ENCODE measurements at regions not wholly inside any gene's neighbourhood (a gene's known extent, or its start where the extent isn't known, plus 50 kb on each side); places are given as distances from the start of the nearest gene placed in this dataset.
"Not testable (repeated sequence)": the region's sequence is repeated elsewhere in the genome, so short reads cannot be mapped to it uniquely, and the experiment has no call there.

- no peaks in the 10 kb centered on the region for H3K9me3 ChIP-seq (ENCODE audit: control insufficient read depth in 2 of 2, insufficient read depth in 1 of 2, low read depth in 1 of 2, low read length in 1 of 2)
- H3K36me3 ChIP-seq (ENCODE audit: control insufficient read depth in 2 of 2, insufficient read depth in 2 of 2, low read length in 1 of 2) = no peaks in the 10 kb centered on the region
- 77 to 79% methylated on average over 11 of the region's 11 CpGs for WGBS, 2 donors
- H3K4me3 ChIP-seq (ENCODE audit: low read depth in 1 of 2, low read length in 2 of 2) = no peak overlapping the region
- no peaks in the 10 kb centered on the region for H3K27me3 ChIP-seq (ENCODE audit: control insufficient read depth in 1 of 2, insufficient read depth in 2 of 2, low read length in 2 of 2)
- H3K27ac ChIP-seq (ENCODE audit: low read depth in 2 of 2, low read length in 1 of 2) = no peak overlapping the region
- H3K4me1 ChIP-seq (ENCODE audit: control insufficient read depth in 2 of 2, insufficient read depth in 2 of 2, low read length in 1 of 2) = no peaks in the 10 kb centered on the region
Observed at GRCh38 chr6:168992446-168993144, 261.1 kb downstream of the THBS2 start.

GRCh38 chr6:168991695-168992094 lies 262.0 kb downstream of the THBS2 start:
- H3K27me3 ChIP-seq (ENCODE audit: control insufficient read depth in 1 of 2, insufficient read depth in 2 of 2, low read length in 2 of 2); H3K36me3 ChIP-seq (ENCODE audit: control insufficient read depth in 2 of 2, insufficient read depth in 2 of 2, low read length in 1 of 2); H3K4me3 ChIP-seq (ENCODE audit: low read depth in 1 of 2, low read length in 2 of 2); H3K4me1 ChIP-seq (ENCODE audit: control insufficient read depth in 2 of 2, insufficient read depth in 2 of 2, low read length in 1 of 2); H3K27ac ChIP-seq (ENCODE audit: low read depth in 2 of 2, low read length in 1 of 2); H3K9me3 ChIP-seq (ENCODE audit: control insufficient read depth in 2 of 2, insufficient read depth in 1 of 2, low read depth in 1 of 2, low read length in 1 of 2): not testable (repeated sequence)
- 93 to 95% methylated on average over 13 to 17 of the region's 17 CpGs for WGBS, 2 donors

- no peaks in the 10 kb centered on the region for H3K27me3 ChIP-seq (ENCODE audit: control insufficient read depth in 1 of 2, insufficient read depth in 2 of 2, low read length in 2 of 2)
- H3K27ac ChIP-seq (ENCODE audit: low read depth in 2 of 2, low read length in 1 of 2) = no peak overlapping the region
- H3K36me3 ChIP-seq (ENCODE audit: control insufficient read depth in 2 of 2, insufficient read depth in 2 of 2, low read length in 1 of 2) = no peaks in the 10 kb centered on the region
- WGBS, 2 donors = 91% methylated on average over 22 of the region's 22 CpGs
- no peak overlapping the region for H3K4me3 ChIP-seq (ENCODE audit: low read depth in 1 of 2, low read length in 2 of 2)
- H3K9me3 ChIP-seq (ENCODE audit: control insufficient read depth in 2 of 2, insufficient read depth in 1 of 2, low read depth in 1 of 2, low read length in 1 of 2) = no peaks in the 10 kb centered on the region
- H3K4me1 ChIP-seq (ENCODE audit: control insufficient read depth in 2 of 2, insufficient read depth in 2 of 2, low read length in 1 of 2) = no peaks in the 10 kb centered on the region
Observed at GRCh38 chr6:168990019-168990751, 263.5 kb downstream of the THBS2 start.

GRCh38 chr6:168989421-168989820 lies 264.2 kb downstream of the THBS2 start:
- H3K36me3 ChIP-seq (ENCODE audit: control insufficient read depth in 2 of 2, insufficient read depth in 2 of 2, low read length in 1 of 2) = no peaks in the 10 kb centered on the region
- WGBS, 2 donors = 65 to 81% methylated on average over 5 of the region's 5 CpGs
- H3K4me1 ChIP-seq (ENCODE audit: control insufficient read depth in 2 of 2, insufficient read depth in 2 of 2, low read length in 1 of 2) = no peaks in the 10 kb centered on the region
- H3K27me3 ChIP-seq (ENCODE audit: control insufficient read depth in 1 of 2, insufficient read depth in 2 of 2, low read length in 2 of 2) = no peaks in the 10 kb centered on the region
- no peaks in the 10 kb centered on the region for H3K9me3 ChIP-seq (ENCODE audit: control insufficient read depth in 2 of 2, insufficient read depth in 1 of 2, low read depth in 1 of 2, low read length in 1 of 2)
- H3K27ac ChIP-seq (ENCODE audit: low read depth in 2 of 2, low read length in 1 of 2) = no peak overlapping the region
- no peak overlapping the region for H3K4me3 ChIP-seq (ENCODE audit: low read depth in 1 of 2, low read length in 2 of 2)

GRCh38 chr6:168988801-168989200 lies 264.8 kb downstream of the THBS2 start:
- H3K27ac ChIP-seq (ENCODE audit: low read depth in 2 of 2, low read length in 1 of 2) = no peak overlapping the region
- 58 to 60% methylated on average over 2 of the region's 2 CpGs for WGBS, 2 donors

GRCh38 chr6:168988280-168988679 lies 265.4 kb downstream of the THBS2 start:
- Histone ChIP-seq H3K27ac (ENCODE audit: low read depth in 2 of 2, low read length in 1 of 2) (no peak overlapping the region), H3K27me3 (ENCODE audit: control insufficient read depth in 1 of 2, insufficient read depth in 2 of 2, low read length in 2 of 2) (no peaks in the 10 kb centered on the region), H3K36me3 (ENCODE audit: control insufficient read depth in 2 of 2, insufficient read depth in 2 of 2, low read length in 1 of 2) (no peaks in the 10 kb centered on the region), H3K4me1 (ENCODE audit: control insufficient read depth in 2 of 2, insufficient read depth in 2 of 2, low read length in 1 of 2) (no peaks in the 10 kb centered on the region), H3K9me3 (ENCODE audit: control insufficient read depth in 2 of 2, insufficient read depth in 1 of 2, low read depth in 1 of 2, low read length in 1 of 2) (no peaks in the 10 kb centered on the region), H3K4me3 (ENCODE audit: low read depth in 1 of 2, low read length in 2 of 2) (no peak overlapping the region)
- 82 to 93% methylated on average over 6 of the region's 6 CpGs for WGBS, 2 donors

More at GRCh38 chr6:168988801-168989200, 264.8 kb downstream of the THBS2 start:
- no peak overlapping the region for H3K4me3 ChIP-seq (ENCODE audit: low read depth in 1 of 2, low read length in 2 of 2)
- H3K9me3 ChIP-seq (ENCODE audit: control insufficient read depth in 2 of 2, insufficient read depth in 1 of 2, low read depth in 1 of 2, low read length in 1 of 2) = no peaks in the 10 kb centered on the region
- no peaks in the 10 kb centered on the region for H3K4me1 ChIP-seq (ENCODE audit: control insufficient read depth in 2 of 2, insufficient read depth in 2 of 2, low read length in 1 of 2)
- H3K36me3 ChIP-seq (ENCODE audit: control insufficient read depth in 2 of 2, insufficient read depth in 2 of 2, low read length in 1 of 2) = no peaks in the 10 kb centered on the region
- no peaks in the 10 kb centered on the region for H3K27me3 ChIP-seq (ENCODE audit: control insufficient read depth in 1 of 2, insufficient read depth in 2 of 2, low read length in 2 of 2)

- no peaks in the 10 kb centered on the region for H3K27me3 ChIP-seq (ENCODE audit: control insufficient read depth in 1 of 2, insufficient read depth in 2 of 2, low read length in 2 of 2)
- H3K27ac ChIP-seq (ENCODE audit: low read depth in 2 of 2, low read length in 1 of 2) = no peak overlapping the region
- no peaks in the 10 kb centered on the region for H3K4me1 ChIP-seq (ENCODE audit: control insufficient read depth in 2 of 2, insufficient read depth in 2 of 2, low read length in 1 of 2)
- WGBS, 2 donors = 76 to 83% methylated on average over 4 of the region's 4 CpGs
- H3K9me3 ChIP-seq (ENCODE audit: control insufficient read depth in 2 of 2, insufficient read depth in 1 of 2, low read depth in 1 of 2, low read length in 1 of 2) = no peaks in the 10 kb centered on the region
- H3K36me3 ChIP-seq (ENCODE audit: control insufficient read depth in 2 of 2, insufficient read depth in 2 of 2, low read length in 1 of 2) = no peaks in the 10 kb centered on the region
- no peak overlapping the region for H3K4me3 ChIP-seq (ENCODE audit: low read depth in 1 of 2, low read length in 2 of 2)
Observed at GRCh38 chr6:168985705-168986104, 267.9 kb downstream of the THBS2 start.

- no peaks in the 10 kb centered on the region for H3K36me3 ChIP-seq (ENCODE audit: control insufficient read depth in 2 of 2, insufficient read depth in 2 of 2, low read length in 1 of 2)
- H3K27ac ChIP-seq (ENCODE audit: low read depth in 2 of 2, low read length in 1 of 2) = no peak overlapping the region
- H3K9me3 ChIP-seq (ENCODE audit: control insufficient read depth in 2 of 2, insufficient read depth in 1 of 2, low read depth in 1 of 2, low read length in 1 of 2) = no peaks in the 10 kb centered on the region
- H3K27me3 ChIP-seq (ENCODE audit: control insufficient read depth in 1 of 2, insufficient read depth in 2 of 2, low read length in 2 of 2) = no peaks in the 10 kb centered on the region
- H3K4me1 ChIP-seq (ENCODE audit: control insufficient read depth in 2 of 2, insufficient read depth in 2 of 2, low read length in 1 of 2) = no peaks in the 10 kb centered on the region
- 69 to 74% methylated on average over 4 of the region's 4 CpGs for WGBS, 2 donors
- no peak overlapping the region for H3K4me3 ChIP-seq (ENCODE audit: low read depth in 1 of 2, low read length in 2 of 2)
Observed at GRCh38 chr6:168983925-168984324, 269.7 kb downstream of the THBS2 start.

GRCh38 chr6:168981187-168981586 lies 272.5 kb downstream of the THBS2 start:
- Histone ChIP-seq H3K36me3 (ENCODE audit: control insufficient read depth in 2 of 2, insufficient read depth in 2 of 2, low read length in 1 of 2) (no peaks in the 10 kb centered on the region), H3K4me3 (ENCODE audit: low read depth in 1 of 2, low read length in 2 of 2) (no peak overlapping the region), H3K4me1 (ENCODE audit: control insufficient read depth in 2 of 2, insufficient read depth in 2 of 2, low read length in 1 of 2) (no peaks in the 10 kb centered on the region), H3K27me3 (ENCODE audit: control insufficient read depth in 1 of 2, insufficient read depth in 2 of 2, low read length in 2 of 2) (no peaks in the 10 kb centered on the region), H3K9me3 (ENCODE audit: control insufficient read depth in 2 of 2, insufficient read depth in 1 of 2, low read depth in 1 of 2, low read length in 1 of 2) (no peaks in the 10 kb centered on the region), H3K27ac (ENCODE audit: low read depth in 2 of 2, low read length in 1 of 2) (no peak overlapping the region)
- WGBS, 2 donors = 69 to 76% methylated on average over 2 of the region's 2 CpGs

GRCh38 chr6:168979254-168979653 lies 274.4 kb downstream of the THBS2 start:
- no peaks in the 10 kb centered on the region for H3K27me3 ChIP-seq (ENCODE audit: control insufficient read depth in 1 of 2, insufficient read depth in 2 of 2, low read length in 2 of 2)
- H3K27ac ChIP-seq (ENCODE audit: low read depth in 2 of 2, low read length in 1 of 2) = no peak overlapping the region
- H3K9me3 ChIP-seq (ENCODE audit: control insufficient read depth in 2 of 2, insufficient read depth in 1 of 2, low read depth in 1 of 2, low read length in 1 of 2) = no peaks in the 10 kb centered on the region
- no peaks in the 10 kb centered on the region for H3K36me3 ChIP-seq (ENCODE audit: control insufficient read depth in 2 of 2, insufficient read depth in 2 of 2, low read length in 1 of 2)
- no peak overlapping the region for H3K4me3 ChIP-seq (ENCODE audit: low read depth in 1 of 2, low read length in 2 of 2)
- 65 to 67% methylated on average over 3 of the region's 3 CpGs for WGBS, 2 donors
- no peaks in the 10 kb centered on the region for H3K4me1 ChIP-seq (ENCODE audit: control insufficient read depth in 2 of 2, insufficient read depth in 2 of 2, low read length in 1 of 2)

Measured in esophagus (tissue), 2 donors.